ENCODE measurements at regions not wholly inside any gene's neighbourhood (a gene's known extent, or its start where the extent isn't known, plus 50 kb on each side); places are given as distances from the start of the nearest gene placed in this dataset.

GRCh38 chr14:97273540-97273939 is 476.4 kb downstream of the VRK1 start:
- no peak for DNase-seq

DNA sequence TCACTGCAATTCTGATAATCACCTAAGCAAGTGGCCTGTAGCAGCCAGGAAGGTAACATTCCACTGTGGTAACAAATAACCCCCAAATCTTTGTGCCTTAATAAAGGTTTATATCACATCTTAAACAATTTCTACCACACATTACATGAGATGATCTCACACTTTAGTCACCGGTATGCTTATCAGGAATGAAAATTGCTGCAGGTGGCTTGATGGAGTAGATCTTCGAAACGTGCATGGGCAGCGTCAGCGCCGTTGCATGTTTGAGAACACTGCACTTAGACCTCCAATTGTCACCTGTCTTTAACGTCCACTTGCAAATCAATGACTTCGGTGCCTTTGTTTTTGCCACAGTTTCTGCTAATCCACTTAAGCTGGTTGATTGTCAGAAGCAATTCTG is 477.4 kb downstream of the VRK1 start:
- no peak for DNase-seq

- DNase-seq: no peak
Observed at GRCh38 chr14:97275276-97275675, 478.1 kb downstream of the VRK1 start.

DNA sequence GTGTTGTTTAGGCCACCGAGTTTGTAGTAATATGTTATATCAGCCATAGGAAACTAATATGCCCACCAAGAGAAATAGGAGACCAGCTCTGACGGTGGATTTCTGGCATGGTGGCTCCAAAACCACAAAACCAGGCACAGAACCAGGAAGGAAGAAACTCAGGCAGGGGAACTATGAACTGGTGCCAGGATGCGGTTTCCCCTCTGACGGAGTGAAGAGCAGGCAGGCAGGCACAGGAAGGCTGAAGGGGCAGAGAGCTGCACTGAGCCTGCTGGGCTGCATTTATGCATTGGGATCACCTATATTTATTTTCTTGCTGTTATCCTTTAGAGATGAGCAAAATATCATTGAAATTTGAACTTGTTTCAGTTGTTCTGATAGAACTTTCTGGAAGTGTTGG is 479.4 kb downstream of the VRK1 start:
- no peak for DNase-seq

- no peak for DNase-seq
Observed at GRCh38 chr14:97277711-97278110, 480.5 kb downstream of the VRK1 start.

- no peak for DNase-seq
Observed at GRCh38 chr14:97280526-97280925, 483.3 kb downstream of the VRK1 start.

DNA sequence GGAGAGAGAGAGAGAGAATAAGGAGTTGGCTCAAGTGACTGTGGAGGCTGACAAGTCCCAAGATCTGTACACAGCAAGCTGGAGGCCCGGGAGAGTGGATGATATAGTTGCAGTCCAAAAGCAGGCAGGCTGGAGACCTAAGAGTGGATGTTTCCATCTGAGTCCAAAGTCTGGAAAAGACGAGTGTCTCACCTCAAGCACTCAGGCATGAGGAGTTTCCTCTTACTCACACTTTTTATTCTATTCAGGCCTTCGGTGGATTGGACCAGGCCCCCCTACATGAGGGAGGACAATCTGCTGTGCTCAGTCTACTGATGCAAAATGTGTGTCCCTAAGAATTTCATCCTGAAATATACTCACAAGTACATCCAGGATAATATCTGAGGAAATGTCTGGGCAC is 484.6 kb downstream of the VRK1 start:
- DNase-seq: no peak

GRCh38 chr14:97282210-97283004 is 485.2 kb downstream of the VRK1 start:
- no peak for DNase-seq

DNA sequence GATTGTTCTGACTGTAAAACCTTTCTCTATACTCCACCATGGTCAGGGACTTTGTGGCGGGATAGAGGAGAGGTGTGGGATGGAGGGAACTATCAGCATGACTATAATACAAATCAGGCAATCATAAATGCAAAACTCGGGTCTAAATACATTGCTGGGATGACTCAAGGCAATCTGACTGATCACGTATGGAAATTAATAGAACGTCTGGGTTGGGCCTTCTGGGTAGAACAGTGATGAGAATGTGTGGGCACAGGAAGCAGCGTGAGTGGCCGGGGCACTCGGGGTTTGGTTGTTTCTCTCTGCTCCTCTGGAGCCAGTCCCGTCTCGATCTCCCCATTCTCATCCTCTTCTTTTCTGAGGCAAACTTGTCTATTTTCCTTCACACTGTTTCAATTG is 485.8 kb downstream of the VRK1 start:
- no peak for DNase-seq

GRCh38 chr14:97283426-97283825 is 486.2 kb downstream of the VRK1 start:
- DNase-seq: no peak

DNA sequence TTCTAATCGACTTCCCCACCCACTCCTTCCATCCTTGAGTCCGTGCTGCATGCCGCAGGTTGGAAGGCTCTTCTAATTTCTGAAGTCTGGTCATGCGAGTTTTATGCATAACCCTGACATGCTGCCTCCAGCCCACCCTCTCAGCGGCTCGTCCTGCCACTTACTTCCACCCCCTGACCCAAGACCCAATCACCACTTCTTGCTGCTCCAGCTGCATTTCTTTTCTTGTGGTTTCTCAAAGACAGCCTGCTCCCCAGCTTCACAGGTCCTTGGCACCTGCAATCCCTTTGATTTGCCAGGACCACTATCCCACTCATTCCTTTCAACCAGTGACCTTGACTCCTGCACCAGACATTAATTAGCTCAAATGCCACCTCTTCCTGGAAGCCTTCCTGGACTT is 486.7 kb downstream of the VRK1 start:
- DNase-seq: no peak

- DNase-seq: no peak
Observed at GRCh38 chr14:97287956-97288355, 490.8 kb downstream of the VRK1 start.

DNA sequence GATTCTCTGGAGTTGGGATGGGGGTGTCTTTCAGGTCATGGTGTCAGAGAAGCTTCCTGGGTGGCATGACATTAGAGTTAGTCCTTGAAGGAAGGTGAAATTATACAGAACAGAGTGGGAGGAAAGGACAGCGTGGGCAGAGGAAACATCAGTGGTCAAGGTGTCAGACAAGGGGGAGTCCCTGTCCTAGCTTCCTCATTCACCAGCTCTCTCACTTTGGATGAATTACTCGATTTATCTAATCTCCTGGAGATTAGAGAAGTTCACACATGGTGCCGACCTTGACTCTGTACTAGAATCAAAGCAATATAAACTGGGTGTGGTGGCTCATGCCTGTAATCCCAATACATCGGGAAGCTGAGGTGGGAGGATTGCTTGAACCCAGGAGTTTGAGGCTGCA is 492.9 kb downstream of the VRK1 start:
- no peak for DNase-seq

GRCh38 chr14:97290977-97291376 is 493.8 kb downstream of the VRK1 start:
- DNase-seq: no peak

DNA sequence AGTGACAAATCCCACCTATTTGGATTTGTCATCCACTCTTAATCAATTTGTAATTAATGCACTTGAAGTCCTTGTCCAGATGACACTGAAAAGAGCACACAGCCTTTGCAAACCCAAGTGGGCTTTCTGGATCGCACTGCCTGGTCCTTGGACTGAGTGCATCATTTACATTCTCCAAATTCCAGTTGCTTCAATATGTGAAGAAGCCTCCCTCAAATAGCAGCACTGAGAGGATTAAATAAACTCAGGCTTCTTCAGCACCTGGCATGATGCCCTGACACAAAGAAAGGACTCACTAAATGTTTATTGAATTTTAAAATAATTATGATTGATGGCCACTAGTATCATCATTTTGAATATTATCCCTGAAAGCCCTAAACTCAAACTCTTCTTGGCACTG is 496.5 kb downstream of the VRK1 start:
- no peak for DNase-seq

DNA sequence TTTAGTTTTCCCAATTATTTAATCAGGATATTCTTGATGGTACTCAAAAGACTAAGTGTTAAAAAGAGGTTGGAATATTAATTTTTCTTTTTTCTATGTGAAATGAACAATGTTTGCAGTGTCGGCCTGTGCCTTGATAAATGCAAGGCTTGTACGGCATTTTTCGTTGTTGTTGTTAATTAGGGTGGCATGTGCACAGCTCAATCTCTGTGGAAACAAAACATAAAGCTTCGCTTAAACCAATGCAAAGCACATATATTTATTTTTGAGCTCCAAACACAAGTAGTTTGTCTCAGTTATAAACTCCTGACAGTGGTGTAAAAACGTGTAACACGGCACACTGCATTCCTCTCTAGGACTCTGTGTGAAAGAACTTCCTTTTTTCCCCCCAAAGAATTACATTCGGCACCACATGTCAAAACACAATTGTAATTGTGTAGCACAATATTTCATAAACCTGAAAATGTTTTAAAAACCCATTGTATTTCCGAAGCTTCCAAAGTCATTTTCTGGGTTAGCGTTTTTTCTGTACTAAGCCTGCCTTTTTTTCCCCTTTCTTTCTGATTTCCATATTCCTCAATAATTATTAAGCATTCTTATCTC is 498.0 kb downstream of the VRK1 start:
- DNase-seq: no peak

GRCh38 chr14:97296176-97296575 is 499.0 kb downstream of the VRK1 start:
- no peak for DNase-seq

- DNase-seq: no peak
Observed at GRCh38 chr14:97297100-97297499, 499.9 kb downstream of the VRK1 start.

DNA sequence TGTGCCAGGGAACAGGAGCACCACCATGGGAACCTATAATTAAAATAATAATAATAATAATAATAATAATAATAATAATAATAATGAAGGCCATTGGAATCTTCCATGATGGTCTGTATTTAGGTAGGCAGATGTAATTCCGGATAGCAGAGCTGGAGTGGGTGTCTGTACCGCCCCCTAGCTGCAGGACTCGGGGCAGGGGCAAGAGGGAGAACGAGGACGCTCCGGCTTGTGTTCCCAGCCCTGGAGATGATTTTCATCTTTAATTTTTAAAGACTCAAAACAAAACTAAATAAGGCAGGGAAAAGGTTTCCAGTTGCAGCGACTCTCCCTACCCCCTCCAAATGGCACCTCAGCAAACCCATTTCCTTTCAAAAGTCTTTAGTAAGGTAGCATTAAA is 501.1 kb downstream of the VRK1 start:
- no peak for DNase-seq

DNA sequence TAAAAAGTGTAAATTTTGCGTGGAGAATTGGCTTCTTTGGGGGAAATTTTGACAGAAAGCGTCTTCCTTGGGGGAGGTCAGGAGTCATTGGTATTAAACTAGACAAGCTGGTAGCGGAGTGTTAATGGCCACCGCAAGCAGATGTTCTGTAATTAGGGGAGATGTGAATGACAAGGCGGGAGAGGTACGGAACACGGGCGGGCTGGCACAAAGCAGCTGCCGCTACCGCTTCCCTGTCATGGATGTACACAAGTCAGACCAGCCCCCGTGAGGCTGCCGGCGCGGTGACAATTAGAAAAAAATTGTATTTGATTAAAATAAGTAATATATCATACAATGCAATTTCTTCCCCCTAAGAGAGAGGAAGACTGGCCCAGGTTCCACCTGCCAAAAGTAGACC is 501.6 kb downstream of the VRK1 start:
- no peak for DNase-seq

DNA sequence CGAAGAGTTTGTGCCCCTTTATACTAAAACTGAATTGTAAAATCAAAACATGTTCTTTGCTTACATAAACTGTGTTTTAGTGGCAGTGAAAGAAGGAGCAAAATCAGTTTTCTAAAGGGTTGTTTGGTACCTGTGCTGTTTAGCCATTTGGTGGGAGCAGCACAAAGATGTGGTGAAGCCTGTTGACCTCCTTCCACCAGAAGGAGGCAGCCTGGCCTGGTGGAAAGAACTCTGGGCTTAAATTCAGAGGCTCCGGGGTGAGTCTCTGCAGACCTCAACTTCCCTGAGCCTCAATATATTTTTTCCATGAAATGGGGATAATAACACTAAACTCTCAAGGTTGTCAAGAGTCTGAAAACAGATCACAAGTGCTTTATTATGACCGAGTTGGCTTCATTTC is 502.5 kb downstream of the VRK1 start:
- DNase-seq: no peak

DNA sequence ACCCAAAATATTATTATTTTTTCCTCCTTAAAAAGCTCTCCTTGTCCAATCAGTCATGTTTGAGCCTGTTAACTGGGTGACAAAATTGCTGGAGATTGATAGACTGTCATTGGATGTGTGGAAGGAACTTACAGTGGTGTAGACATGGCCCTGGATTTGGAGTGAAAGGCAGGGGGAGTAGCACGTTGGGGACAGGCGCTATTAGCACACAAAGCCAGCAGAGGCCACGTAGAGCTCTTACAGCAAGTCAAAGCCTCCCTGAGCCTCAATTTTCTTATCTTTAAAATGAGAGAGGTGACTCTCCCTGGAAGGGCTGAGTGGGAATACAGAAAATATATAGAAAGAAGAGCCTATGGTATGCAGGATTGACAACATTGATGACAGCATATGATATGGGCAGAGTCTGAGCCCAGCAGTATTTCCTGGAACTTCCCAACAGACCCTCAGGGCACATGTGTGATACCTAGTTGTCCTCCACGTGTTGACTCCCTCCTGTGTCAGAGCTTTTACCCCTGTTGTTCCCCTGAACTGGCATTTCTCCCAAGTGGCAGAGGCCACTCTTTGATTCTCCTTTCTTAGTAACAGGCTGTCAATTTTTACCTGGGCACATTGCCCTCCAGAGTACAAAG is 504.9 kb downstream of the VRK1 start:
- DNase-seq: no peak

DNA sequence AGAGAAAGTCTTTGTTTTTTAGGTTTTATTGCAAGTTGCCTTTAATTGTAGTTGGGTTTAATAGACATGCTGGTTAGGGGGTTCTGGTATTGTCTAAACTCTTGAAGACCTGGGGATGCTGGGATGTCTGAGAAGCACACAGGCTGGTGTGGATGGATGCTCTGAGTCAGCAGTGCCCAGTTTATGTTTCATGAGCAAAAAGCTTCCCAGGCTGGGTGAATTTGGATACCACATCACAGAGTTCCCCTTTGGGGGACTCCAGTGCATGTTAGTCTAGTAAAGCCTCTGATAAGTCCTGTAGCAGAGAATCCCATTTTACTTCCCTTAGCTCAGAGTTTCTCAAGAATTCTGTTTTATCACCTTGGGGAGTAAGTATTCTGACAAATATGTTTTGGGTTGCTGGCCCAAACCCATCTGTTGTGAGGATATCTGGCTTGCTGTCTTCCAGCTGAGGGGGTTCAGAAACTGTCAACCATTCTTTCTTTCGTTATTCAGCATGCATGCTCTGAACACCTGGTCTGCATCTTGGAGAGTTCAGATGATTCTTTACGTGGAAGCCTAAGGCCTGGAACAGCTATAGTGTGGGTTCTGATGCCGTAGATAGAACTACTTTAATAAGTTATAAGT is 509.1 kb downstream of the VRK1 start:
- DNase-seq: no peak

- DNase-seq: no peak
Observed at GRCh38 chr14:97306760-97307246, 509.6 kb downstream of the VRK1 start.
